ENCODE measurements at regions not wholly inside any gene's neighbourhood (a gene's known extent, or its start where the extent isn't known, plus 50 kb on each side); places are given as distances from the start of the nearest gene placed in this dataset.

DNA sequence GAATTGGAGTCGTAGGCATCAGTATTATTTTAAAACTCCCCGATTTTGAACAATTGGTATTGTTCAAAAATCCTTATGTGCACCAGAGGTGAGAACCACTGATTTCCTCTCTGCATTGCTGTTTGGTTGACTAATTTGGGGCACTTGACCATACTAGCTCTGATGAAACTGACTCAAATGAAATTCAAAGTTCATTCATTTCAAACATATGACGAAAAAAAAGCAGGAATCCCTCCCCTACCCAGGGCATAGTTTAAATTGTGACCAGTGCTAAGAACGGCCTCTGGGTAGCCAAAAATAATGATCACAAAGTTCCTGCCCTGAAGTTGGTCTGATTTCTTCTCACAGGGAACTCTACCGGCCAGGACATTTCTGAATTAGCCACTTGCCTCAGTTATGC is 75.7 kb upstream of the EGFL6 start:
- TF ChIP-seq POLR2AphosphoS5 (IDR thresholded peaks at IDR 0.05; ENCODE audit: low read depth, low read length) (no peak), FOXP2 (optimal IDR thresholded peaks at IDR 0.05; ENCODE audit: borderline replicate concordance, extremely low read depth, extremely low read length, insufficient read depth) (no peak)

DNA sequence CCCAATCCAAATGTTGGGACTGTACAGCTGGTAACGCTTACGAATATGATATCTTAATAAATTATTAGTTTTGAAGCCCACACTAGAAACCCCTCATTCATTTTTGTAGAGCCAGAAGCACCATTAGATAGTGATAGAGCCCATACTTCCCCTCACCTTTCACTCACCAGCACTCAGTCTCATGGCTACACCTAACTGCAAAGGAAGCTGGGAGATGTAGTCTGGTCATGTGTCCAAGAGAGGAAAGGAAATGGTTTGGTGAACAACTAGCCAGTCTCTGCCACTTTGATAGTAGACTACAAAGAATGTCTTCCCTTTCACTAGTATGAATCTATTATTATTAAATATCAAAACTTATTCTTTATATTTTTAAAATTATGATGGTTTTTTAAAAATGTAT is 77.1 kb upstream of the EGFL6 start:
- TF ChIP-seq POLR2AphosphoS5 (IDR thresholded peaks at IDR 0.05; ENCODE audit: low read depth, low read length) (no peak), SIN3A (IDR thresholded peaks at IDR 0.05; ENCODE audit: borderline replicate concordance, insufficient read depth, low read length) (no peak), TAF1 (IDR thresholded peaks at IDR 0.05; ENCODE audit: borderline replicate concordance, insufficient read depth, low read length) (no peak), FOXP2 (optimal IDR thresholded peaks at IDR 0.05; ENCODE audit: borderline replicate concordance, extremely low read depth, extremely low read length, insufficient read depth) (no peak)
- TF ChIP-seq, protein P1, sequence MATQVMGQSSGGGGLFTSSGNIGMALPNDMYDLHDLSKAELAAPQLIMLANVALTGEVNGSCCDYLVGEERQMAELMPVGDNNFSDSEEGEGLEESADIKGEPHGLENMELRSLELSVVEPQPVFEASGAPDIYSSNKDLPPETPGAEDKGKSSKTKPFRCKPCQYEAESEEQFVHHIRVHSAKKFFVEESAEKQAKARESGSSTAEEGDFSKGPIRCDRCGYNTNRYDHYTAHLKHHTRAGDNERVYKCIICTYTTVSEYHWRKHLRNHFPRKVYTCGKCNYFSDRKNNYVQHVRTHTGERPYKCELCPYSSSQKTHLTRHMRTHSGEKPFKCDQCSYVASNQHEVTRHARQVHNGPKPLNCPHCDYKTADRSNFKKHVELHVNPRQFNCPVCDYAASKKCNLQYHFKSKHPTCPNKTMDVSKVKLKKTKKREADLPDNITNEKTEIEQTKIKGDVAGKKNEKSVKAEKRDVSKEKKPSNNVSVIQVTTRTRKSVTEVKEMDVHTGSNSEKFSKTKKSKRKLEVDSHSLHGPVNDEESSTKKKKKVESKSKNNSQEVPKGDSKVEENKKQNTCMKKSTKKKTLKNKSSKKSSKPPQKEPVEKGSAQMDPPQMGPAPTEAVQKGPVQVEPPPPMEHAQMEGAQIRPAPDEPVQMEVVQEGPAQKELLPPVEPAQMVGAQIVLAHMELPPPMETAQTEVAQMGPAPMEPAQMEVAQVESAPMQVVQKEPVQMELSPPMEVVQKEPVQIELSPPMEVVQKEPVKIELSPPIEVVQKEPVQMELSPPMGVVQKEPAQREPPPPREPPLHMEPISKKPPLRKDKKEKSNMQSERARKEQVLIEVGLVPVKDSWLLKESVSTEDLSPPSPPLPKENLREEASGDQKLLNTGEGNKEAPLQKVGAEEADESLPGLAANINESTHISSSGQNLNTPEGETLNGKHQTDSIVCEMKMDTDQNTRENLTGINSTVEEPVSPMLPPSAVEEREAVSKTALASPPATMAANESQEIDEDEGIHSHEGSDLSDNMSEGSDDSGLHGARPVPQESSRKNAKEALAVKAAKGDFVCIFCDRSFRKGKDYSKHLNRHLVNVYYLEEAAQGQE (IDR thresholded peaks at IDR 0.05; ENCODE audit: insufficient read depth in 1 of 2, low read depth in 2 of 2, low read length in 2 of 2) = no peak

DNA sequence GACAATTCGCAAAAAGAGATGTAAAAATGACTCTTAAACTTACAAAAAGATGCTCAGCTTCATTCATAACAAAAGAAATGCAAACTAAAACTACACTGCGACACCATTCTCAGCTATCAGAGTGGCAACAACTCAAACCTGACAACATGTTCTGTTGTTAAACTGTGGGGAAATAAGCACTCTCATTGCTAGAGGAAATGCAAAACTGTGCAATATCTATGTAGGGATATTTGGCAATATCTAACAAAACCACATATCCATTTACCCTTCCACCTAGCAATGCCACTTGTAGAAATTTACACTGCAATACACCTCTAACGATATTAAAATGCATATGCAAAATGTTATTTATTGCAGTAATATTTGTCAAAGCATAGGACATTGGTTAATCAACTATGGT is 78.3 kb upstream of the EGFL6 start:
- TF ChIP-seq, protein P1 (IDR thresholded peaks at IDR 0.05; ENCODE audit: insufficient read depth in 1 of 2, low read depth in 2 of 2, low read length in 2 of 2) = no peak

DNA sequence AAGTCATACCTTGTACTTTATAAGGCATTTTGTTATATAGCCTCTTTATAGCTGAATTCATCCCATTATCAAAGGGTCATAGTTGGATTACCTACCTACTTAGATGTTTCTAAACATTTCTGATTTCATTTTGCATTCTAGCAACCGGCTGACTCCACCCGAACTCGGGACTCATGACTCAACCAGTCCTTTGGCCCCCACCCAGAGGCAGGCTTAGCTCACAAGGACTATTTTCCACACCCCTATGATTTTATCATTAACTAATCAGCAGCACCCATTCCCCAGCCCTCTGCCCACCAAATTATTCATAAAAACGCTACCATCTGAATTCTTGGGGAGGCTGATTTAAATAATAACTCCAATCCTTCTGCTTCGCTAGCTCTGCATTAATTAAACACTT is 79.9 kb upstream of the EGFL6 start:
- TF ChIP-seq FOXP2 (optimal IDR thresholded peaks at IDR 0.05; ENCODE audit: borderline replicate concordance, extremely low read depth, extremely low read length, insufficient read depth) (no peak), TAF1 (IDR thresholded peaks at IDR 0.05; ENCODE audit: borderline replicate concordance, insufficient read depth, low read length) (no peak), POLR2AphosphoS5 (IDR thresholded peaks at IDR 0.05; ENCODE audit: low read depth, low read length) (no peak), SIN3A (IDR thresholded peaks at IDR 0.05; ENCODE audit: borderline replicate concordance, insufficient read depth, low read length) (no peak)
- TF ChIP-seq, protein P1 (IDR thresholded peaks at IDR 0.05; ENCODE audit: insufficient read depth in 1 of 2, low read depth in 2 of 2, low read length in 2 of 2) = no peak

DNA sequence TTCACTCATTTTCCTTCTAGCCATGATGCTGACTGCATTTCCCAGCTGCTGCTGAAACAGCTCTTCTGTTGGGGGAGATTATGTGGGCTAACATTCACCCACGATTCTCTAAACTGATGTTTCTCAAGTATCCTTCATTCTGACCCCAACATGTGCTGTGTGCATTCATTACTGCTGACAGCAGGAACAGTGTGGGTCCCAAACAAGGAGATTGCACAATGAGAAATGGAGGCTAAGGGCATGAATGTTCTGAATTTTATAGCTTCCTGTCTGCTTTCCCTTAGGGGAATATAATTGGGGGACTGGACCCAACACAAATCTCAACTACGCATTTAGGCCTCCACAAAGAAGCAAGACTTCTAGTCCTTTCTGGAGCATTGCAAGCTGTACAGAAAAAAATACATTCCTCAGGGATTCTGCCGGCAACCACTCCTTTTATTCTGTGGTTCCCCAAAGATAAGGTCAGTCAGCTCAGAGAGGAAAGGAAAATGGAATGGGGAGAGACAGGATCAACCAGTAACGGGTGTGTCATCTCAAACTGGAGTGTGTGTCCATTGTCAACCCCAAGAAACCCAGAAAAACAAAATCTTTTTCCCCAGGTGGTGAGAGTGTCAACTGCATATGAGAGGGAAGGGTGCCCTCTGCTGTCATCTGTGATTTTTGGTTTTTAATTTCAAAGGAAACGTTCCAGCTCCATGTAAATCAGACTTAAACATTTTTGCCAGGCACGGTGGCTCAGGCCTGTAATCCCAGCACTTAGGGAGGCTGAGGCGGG is 81.5 kb upstream of the EGFL6 start:
- TF ChIP-seq FOXP2 (optimal IDR thresholded peaks at IDR 0.05; ENCODE audit: borderline replicate concordance, extremely low read depth, extremely low read length, insufficient read depth) (no peak), SIN3A (IDR thresholded peaks at IDR 0.05; ENCODE audit: borderline replicate concordance, insufficient read depth, low read length) (no peak), POLR2AphosphoS5 (IDR thresholded peaks at IDR 0.05; ENCODE audit: low read depth, low read length) (no peak), TAF1 (IDR thresholded peaks at IDR 0.05; ENCODE audit: borderline replicate concordance, insufficient read depth, low read length) (no peak)
- TF ChIP-seq, protein P1 (IDR thresholded peaks at IDR 0.05; ENCODE audit: insufficient read depth in 1 of 2, low read depth in 2 of 2, low read length in 2 of 2) = no peak
